BLaER1 (cell line): ENCODE measurements at regions not wholly inside any gene's neighbourhood (a gene's known extent, or its start where the extent isn't known, plus 50 kb on each side); places are given as distances from the start of the nearest gene placed in this dataset.

Source experiments
- H3K27ac ChIP-seq: shearing (Covaris generic); formaldehyde crosslinking; 2 replicates; pipeline ENCODE4 v1.8.1; 2022
- H3K27me3 ChIP-seq: shearing (Covaris generic); formaldehyde crosslinking; 2 replicates; pipeline ENCODE4 v1.8.1; 2022
- H3K36me3 ChIP-seq: shearing (Covaris generic); formaldehyde crosslinking; 2 replicates; pipeline ENCODE4 v1.8.1; 2022
- H3K4me1 ChIP-seq: shearing (Covaris generic); formaldehyde crosslinking; 2 replicates; pipeline ENCODE4 v1.8.1; 2022
- H3K4me2 ChIP-seq: shearing (Covaris generic); formaldehyde crosslinking; 2 replicates; pipeline ENCODE4 v1.8.1; 2022
- H3K4me3 ChIP-seq: shearing (Covaris generic); formaldehyde crosslinking; 2 replicates; pipeline ENCODE4 v1.8.1; 2022
- H3K9ac ChIP-seq: shearing (Covaris generic); formaldehyde crosslinking; 2 replicates; pipeline ENCODE4 v1.8.1; 2022
- H3K9me3 ChIP-seq: shearing (Covaris generic); formaldehyde crosslinking; 2 replicates; pipeline ENCODE4 v1.8.1; 2022
- H4K20me1 ChIP-seq: shearing (Covaris generic); formaldehyde crosslinking; 2 replicates; pipeline ENCODE4 v1.8.1; 2022
- Cebpa-rat ChIP-seq: shearing (Covaris generic); IDR thresholded peaks from 2 replicates; pipeline ENCODE4 v1.8.1; 2022

- no peaks in the 10 kb centered on the region for H3K36me3 ChIP-seq
- no peak overlapping the region for H3K9ac ChIP-seq
- H3K4me2 ChIP-seq: no peak overlapping the region
- H3K4me3 ChIP-seq: no peak overlapping the region
- no peaks in the 10 kb centered on the region for H4K20me1 ChIP-seq
- H3K27me3 ChIP-seq: no peaks in the 10 kb centered on the region
- no peak overlapping the region for H3K27ac ChIP-seq
- no peak for TF ChIP-seq Cebpa-rat
- no peaks in the 10 kb centered on the region for H3K4me1 ChIP-seq
- no peaks in the 10 kb centered on the region for H3K9me3 ChIP-seq
Measured at GRCh38 chr3:22608093-22608492, 595.0 kb upstream of the UBE2E2 start.

- Histone ChIP-seq H3K4me3 (no peak overlapping the region), H3K36me3 (no peaks in the 10 kb centered on the region), H4K20me1 (no peaks in the 10 kb centered on the region), H3K9me3 (no peaks in the 10 kb centered on the region), H3K4me1 (no peaks in the 10 kb centered on the region), H3K4me2 (no peak overlapping the region), H3K27ac (no peak overlapping the region), H3K27me3 (no peaks in the 10 kb centered on the region), H3K9ac (no peak overlapping the region)
- TF ChIP-seq Cebpa-rat: no peak
Measured at GRCh38 chr3:22608721-22609120, 594.4 kb upstream of the UBE2E2 start.

GRCh38 chr3:22609139-22609538 lies 594.0 kb upstream of the UBE2E2 start:
- H4K20me1 ChIP-seq: no peaks in the 10 kb centered on the region
- H3K9ac ChIP-seq: no peak overlapping the region
- TF ChIP-seq Cebpa-rat: no peak
- no peaks in the 10 kb centered on the region for H3K27me3 ChIP-seq
- no peaks in the 10 kb centered on the region for H3K36me3 ChIP-seq
- H3K4me3 ChIP-seq: no peak overlapping the region
- no peak overlapping the region for H3K27ac ChIP-seq
- H3K9me3 ChIP-seq: no peaks in the 10 kb centered on the region
- no peak overlapping the region for H3K4me2 ChIP-seq
- H3K4me1 ChIP-seq: no peaks in the 10 kb centered on the region

- Histone ChIP-seq H3K27ac (no peak overlapping the region), H3K4me3 (no peak overlapping the region), H3K9ac (no peak overlapping the region), H3K9me3 (no peaks in the 10 kb centered on the region), H3K36me3 (no peaks in the 10 kb centered on the region), H3K4me1 (no peaks in the 10 kb centered on the region), H4K20me1 (no peaks in the 10 kb centered on the region), H3K4me2 (no peak overlapping the region), H3K27me3 (no peaks in the 10 kb centered on the region)
- TF ChIP-seq Cebpa-rat: no peak
Measured at GRCh38 chr3:22612927-22613326, 590.2 kb upstream of the UBE2E2 start.

- Histone ChIP-seq H4K20me1 (no peaks in the 10 kb centered on the region), H3K4me1 (no peaks in the 10 kb centered on the region), H3K27me3 (no peaks in the 10 kb centered on the region), H3K9me3 (no peaks in the 10 kb centered on the region), H3K27ac (no peak overlapping the region), H3K4me2 (no peak overlapping the region), H3K4me3 (no peak overlapping the region), H3K36me3 (no peaks in the 10 kb centered on the region), H3K9ac (no peak overlapping the region)
- no peak for TF ChIP-seq Cebpa-rat
Measured at GRCh38 chr3:22615790-22616189, 587.3 kb upstream of the UBE2E2 start.

- Histone ChIP-seq H3K4me3 (no peak overlapping the region), H3K9ac (no peak overlapping the region), H3K4me1 (no peaks in the 10 kb centered on the region), H3K9me3 (no peaks in the 10 kb centered on the region), H3K4me2 (no peak overlapping the region), H3K36me3 (no peaks in the 10 kb centered on the region), H3K27ac (no peak overlapping the region), H4K20me1 (no peaks in the 10 kb centered on the region), H3K27me3 (no peaks in the 10 kb centered on the region)
- no peak for TF ChIP-seq Cebpa-rat
Measured at GRCh38 chr3:22617372-22617771, 585.8 kb upstream of the UBE2E2 start.

GRCh38 chr3:22620498-22620897 lies 582.6 kb upstream of the UBE2E2 start:
- no peak overlapping the region for H3K4me3 ChIP-seq
- no peaks in the 10 kb centered on the region for H3K4me1 ChIP-seq
- no peaks in the 10 kb centered on the region for H4K20me1 ChIP-seq
- H3K36me3 ChIP-seq: no peaks in the 10 kb centered on the region
- no peaks in the 10 kb centered on the region for H3K27me3 ChIP-seq
- H3K9ac ChIP-seq: no peak overlapping the region
- no peak overlapping the region for H3K27ac ChIP-seq
- no peaks in the 10 kb centered on the region for H3K9me3 ChIP-seq
- TF ChIP-seq Cebpa-rat: no peak
- no peak overlapping the region for H3K4me2 ChIP-seq

GRCh38 chr3:22621205-22621809 lies 581.8 kb upstream of the UBE2E2 start:
- H4K20me1 ChIP-seq: no peaks in the 10 kb centered on the region

GRCh38 chr3:22627993-22628499 lies 575.1 kb upstream of the UBE2E2 start:
- no peak for TF ChIP-seq Cebpa-rat
- Histone ChIP-seq H3K4me3 (no peak overlapping the region), H3K9ac (no peak overlapping the region), H3K4me2 (no peak overlapping the region), H3K36me3 (no peaks in the 10 kb centered on the region), H3K27me3 (no peaks in the 10 kb centered on the region), H3K27ac (no peak overlapping the region), H4K20me1 (no peaks in the 10 kb centered on the region), H3K4me1 (no peaks in the 10 kb centered on the region), H3K9me3 (peaks cover 12% of the 10 kb centered on the region)

More at GRCh38 chr3:22621205-22621809, 581.8 kb upstream of the UBE2E2 start:
- no peaks in the 10 kb centered on the region for H3K27me3 ChIP-seq
- H3K4me2 ChIP-seq: no peak overlapping the region
- no peak for TF ChIP-seq Cebpa-rat
- no peak overlapping the region for H3K27ac ChIP-seq
- no peak overlapping the region for H3K9ac ChIP-seq
- peaks cover 4% of the 10 kb centered on the region; the same call in 1 of the 2 replicates for H3K9me3 ChIP-seq
- H3K36me3 ChIP-seq: no peaks in the 10 kb centered on the region
- H3K4me1 ChIP-seq: no peaks in the 10 kb centered on the region
- no peak overlapping the region for H3K4me3 ChIP-seq

- H3K9ac ChIP-seq: no peak overlapping the region
- no peaks in the 10 kb centered on the region for H3K27me3 ChIP-seq
- H3K4me1 ChIP-seq: no peaks in the 10 kb centered on the region
- no peak overlapping the region for H3K4me2 ChIP-seq
- no peak overlapping the region for H3K4me3 ChIP-seq
- no peaks in the 10 kb centered on the region for H3K36me3 ChIP-seq
- H3K9me3 ChIP-seq: 0 out of 2 replicates have a peak, but pooled peaks cover 3% of the 10 kb centered on the region
- no peaks in the 10 kb centered on the region for H4K20me1 ChIP-seq
- TF ChIP-seq Cebpa-rat: no peak
- no peak overlapping the region for H3K27ac ChIP-seq
Measured at GRCh38 chr3:22632536-22632935, 570.6 kb upstream of the UBE2E2 start.

GRCh38 chr3:22634433-22634832 lies 568.7 kb upstream of the UBE2E2 start:
- no peaks in the 10 kb centered on the region for H3K27me3 ChIP-seq
- no peak for TF ChIP-seq Cebpa-rat
- H3K9ac ChIP-seq: no peak overlapping the region
- H4K20me1 ChIP-seq: no peaks in the 10 kb centered on the region
- H3K4me1 ChIP-seq: no peaks in the 10 kb centered on the region
- no peak overlapping the region for H3K27ac ChIP-seq
- H3K4me2 ChIP-seq: no peak overlapping the region
- H3K4me3 ChIP-seq: no peak overlapping the region
- no peaks in the 10 kb centered on the region for H3K36me3 ChIP-seq
- H3K9me3 ChIP-seq: 0 out of 2 replicates have a peak, but pooled peaks cover 3% of the 10 kb centered on the region
